ENCODE measurements at regions not wholly inside any gene's neighbourhood (a gene's known extent, or its start where the extent isn't known, plus 50 kb on each side); places are given as distances from the start of the nearest gene placed in this dataset.

DNA sequence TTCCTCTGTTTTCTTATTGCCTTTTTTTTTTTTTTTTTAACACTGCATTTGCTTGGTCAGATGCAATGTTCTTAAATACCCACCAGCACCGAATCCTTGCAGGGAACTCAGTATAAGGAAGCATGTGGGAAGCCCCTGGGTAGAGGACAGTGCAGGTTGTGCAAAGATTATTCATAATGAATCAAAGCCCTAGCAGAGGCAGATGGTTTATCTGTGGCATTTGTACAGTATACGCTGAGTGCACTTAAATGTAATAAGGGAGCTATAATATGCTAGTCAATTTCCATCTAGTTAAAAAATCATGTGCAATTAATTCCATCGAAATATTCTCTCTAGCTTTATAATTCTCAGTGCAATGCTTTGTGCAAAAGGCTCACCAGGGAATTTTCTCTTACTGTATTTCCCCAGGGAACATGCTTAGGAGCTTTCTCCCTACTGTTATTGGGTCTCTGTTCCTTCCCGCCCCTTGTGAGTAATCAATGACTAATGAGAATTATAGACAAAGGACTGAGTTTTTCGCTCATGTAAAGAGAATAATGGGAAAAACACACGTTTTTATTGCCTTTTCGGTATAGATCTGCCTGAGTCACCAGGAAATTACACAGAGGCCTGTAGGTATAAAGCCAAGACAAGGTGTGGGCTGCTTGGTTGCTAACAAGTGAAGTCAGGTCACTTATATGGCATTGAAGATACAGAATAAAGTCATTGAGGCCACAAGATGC lies 1214.3 kb upstream of the TMEM132C start:
- TF ChIP-seq, protein P1, sequence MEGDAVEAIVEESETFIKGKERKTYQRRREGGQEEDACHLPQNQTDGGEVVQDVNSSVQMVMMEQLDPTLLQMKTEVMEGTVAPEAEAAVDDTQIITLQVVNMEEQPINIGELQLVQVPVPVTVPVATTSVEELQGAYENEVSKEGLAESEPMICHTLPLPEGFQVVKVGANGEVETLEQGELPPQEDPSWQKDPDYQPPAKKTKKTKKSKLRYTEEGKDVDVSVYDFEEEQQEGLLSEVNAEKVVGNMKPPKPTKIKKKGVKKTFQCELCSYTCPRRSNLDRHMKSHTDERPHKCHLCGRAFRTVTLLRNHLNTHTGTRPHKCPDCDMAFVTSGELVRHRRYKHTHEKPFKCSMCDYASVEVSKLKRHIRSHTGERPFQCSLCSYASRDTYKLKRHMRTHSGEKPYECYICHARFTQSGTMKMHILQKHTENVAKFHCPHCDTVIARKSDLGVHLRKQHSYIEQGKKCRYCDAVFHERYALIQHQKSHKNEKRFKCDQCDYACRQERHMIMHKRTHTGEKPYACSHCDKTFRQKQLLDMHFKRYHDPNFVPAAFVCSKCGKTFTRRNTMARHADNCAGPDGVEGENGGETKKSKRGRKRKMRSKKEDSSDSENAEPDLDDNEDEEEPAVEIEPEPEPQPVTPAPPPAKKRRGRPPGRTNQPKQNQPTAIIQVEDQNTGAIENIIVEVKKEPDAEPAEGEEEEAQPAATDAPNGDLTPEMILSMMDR (IDR thresholded peaks at IDR 0.05), result no peak
- TF ChIP-seq EZH2 (IDR thresholded peaks at IDR 0.05), result no peak
